NT2/D1 (cell line): ENCODE measurements at regions not wholly inside any gene's neighbourhood (a gene's known extent, or its start where the extent isn't known, plus 50 kb on each side); places are given as distances from the start of the nearest gene placed in this dataset.

Source experiments
- DNase-seq: peaks from one replicate; pipeline ENCODE4 v3.0.0-alpha.2; 2011; ENCODE audit warnings: low read depth, low spot score
- H3K27me3 ChIP-seq: 2 replicates; pipeline ENCODE4 v1.6.0; 2011; ENCODE audit warnings: mild to moderate bottlenecking; ENCODE audit not compliant: insufficient read length, insufficient read depth
- H3K36me3 ChIP-seq: 2 replicates; pipeline ENCODE4 v1.6.1; 2011; ENCODE audit warnings: mild to moderate bottlenecking, low read length, mixed read lengths; ENCODE audit not compliant: insufficient read depth, insufficient read length
- H3K4me1 ChIP-seq: 2 replicates; pipeline ENCODE4 v1.5.1; 2011; ENCODE audit not compliant: insufficient read depth, insufficient read length
- H3K4me3 ChIP-seq: 2 replicates; pipeline ENCODE4 v1.5.1; 2011; ENCODE audit warnings: low read depth; ENCODE audit not compliant: insufficient read length
- H3K9ac ChIP-seq: 2 replicates; pipeline ENCODE4 v1.6.0; 2011; ENCODE audit warnings: low read depth; ENCODE audit not compliant: insufficient read length
- H3K9me3 ChIP-seq: 2 replicates; pipeline ENCODE4 v1.5.1; 2011; ENCODE audit warnings: mild to moderate bottlenecking, low read length; ENCODE audit not compliant: insufficient read depth
- SUZ12 ChIP-seq: IDR thresholded peaks from 2 replicates; pipeline ENCODE4 v1.6.1; 2011; ENCODE audit not compliant: insufficient read length, insufficient read depth; ENCODE audit errors: extremely low read depth
- YY1 ChIP-seq: IDR thresholded peaks from 2 replicates; pipeline ENCODE4 v1.6.1; 2011; ENCODE audit not compliant: insufficient read length, insufficient read depth
- ZNF274 ChIP-seq: IDR thresholded peaks from 2 replicates; pipeline ENCODE4 v1.6.1; 2011; ENCODE audit warnings: mild to moderate bottlenecking, low read depth, low read length

DNA sequence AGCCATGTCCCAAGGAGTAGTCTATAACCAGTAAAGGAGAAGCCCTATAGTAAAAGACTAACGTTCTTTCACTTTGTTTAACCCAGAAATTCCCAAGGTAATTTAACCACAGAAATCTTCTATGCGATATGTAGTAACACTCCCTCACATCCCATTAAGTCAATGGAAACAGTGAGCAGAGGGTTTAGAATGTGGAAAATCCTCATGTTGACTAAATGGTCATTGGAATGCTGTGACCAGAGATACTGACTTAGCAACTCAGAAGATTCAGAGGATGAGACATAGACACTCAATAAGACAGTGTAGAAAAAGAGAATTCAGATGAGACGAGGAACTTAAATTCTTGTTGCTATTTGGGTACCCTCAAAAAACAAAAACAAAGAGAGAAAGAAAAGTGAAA is 562.2 kb upstream of the NOX3 start:
- no peak for DNase-seq
- H3K4me1 ChIP-seq, result no peaks in the 10 kb centered on the region
- H3K27me3 ChIP-seq, result no peaks in the 10 kb centered on the region
- H3K36me3 ChIP-seq, result no peaks in the 10 kb centered on the region
- H3K4me3 ChIP-seq, result no peak overlapping the region
- TF ChIP-seq SUZ12 (no peak), YY1 (no peak), ZNF274 (no peak)
- H3K9me3 ChIP-seq, result no peaks in the 10 kb centered on the region
- H3K9ac ChIP-seq, result no peak overlapping the region

DNA sequence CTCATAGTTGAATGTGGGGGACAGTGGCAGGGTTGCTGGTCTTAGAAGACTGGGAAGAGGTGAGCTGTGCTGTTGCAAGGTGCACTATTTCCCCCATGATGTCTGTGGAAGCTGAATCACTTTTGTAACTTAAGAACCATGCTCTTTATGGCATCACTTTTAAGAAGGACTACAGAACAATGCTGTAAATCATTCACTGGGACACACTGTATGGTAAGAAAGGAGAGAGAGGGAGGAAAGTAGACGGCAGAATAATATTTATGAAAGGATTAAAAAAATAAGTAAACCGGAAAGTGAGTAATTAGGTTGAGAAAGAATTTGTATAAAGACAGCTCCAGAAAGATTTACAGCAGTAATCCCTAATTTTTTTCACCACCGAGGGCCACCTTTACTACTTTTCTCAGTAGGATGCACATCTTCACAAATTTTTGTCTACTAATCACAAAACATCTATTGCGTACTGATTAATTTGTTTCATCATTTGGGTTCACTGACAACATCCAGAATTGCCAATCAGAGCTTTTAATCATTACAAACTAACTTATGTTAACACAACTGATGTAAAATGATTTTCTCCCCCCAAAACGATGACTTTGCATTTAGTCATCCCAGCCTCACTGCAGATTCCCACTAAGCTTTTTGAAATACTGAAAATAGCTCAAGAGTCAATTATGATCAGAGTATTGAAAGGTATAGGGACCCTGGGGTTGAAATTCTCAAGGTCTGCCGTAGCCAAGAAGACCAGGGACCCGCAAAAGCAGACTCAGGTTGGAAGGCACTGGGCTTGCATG is 560.7 kb upstream of the NOX3 start:
- no peak for DNase-seq
- Histone ChIP-seq H3K36me3 (no peaks in the 10 kb centered on the region), H3K4me1 (no peaks in the 10 kb centered on the region), H3K9me3 (no peaks in the 10 kb centered on the region), H3K27me3 (no peaks in the 10 kb centered on the region), H3K4me3 (no peak overlapping the region), H3K9ac (no peak overlapping the region)
- no peak for TF ChIP-seq ZNF274
- no peak for TF ChIP-seq YY1
- no peak for TF ChIP-seq SUZ12

DNA sequence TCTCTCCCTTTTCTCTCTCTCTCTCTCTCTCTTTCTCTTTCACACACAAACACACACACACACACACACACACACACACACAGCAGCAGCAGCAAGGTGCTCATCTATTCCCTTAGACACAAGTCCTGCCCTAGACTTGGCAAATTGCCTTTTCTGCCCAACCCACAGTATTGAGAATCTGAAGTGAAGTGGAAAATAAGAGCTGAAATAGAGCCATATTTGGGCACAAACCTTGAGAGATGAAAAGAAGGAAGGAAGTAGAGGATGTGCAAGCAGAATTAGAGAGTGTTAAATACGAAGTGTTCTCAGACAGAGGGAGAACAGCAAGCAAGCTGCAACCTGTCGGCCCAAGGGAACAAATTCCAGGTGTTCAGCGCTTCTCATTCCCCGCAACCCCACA is 557.5 kb upstream of the NOX3 start:
- H3K4me1 ChIP-seq, result no peaks in the 10 kb centered on the region
- no peak overlapping the region for H3K4me3 ChIP-seq
- H3K36me3 ChIP-seq, result no peaks in the 10 kb centered on the region
- TF ChIP-seq ZNF274, result no peak
- no peak for TF ChIP-seq YY1
- no peak overlapping the region for H3K9ac ChIP-seq
- no peak for DNase-seq
- H3K27me3 ChIP-seq, result no peaks in the 10 kb centered on the region
- no peaks in the 10 kb centered on the region for H3K9me3 ChIP-seq

DNA sequence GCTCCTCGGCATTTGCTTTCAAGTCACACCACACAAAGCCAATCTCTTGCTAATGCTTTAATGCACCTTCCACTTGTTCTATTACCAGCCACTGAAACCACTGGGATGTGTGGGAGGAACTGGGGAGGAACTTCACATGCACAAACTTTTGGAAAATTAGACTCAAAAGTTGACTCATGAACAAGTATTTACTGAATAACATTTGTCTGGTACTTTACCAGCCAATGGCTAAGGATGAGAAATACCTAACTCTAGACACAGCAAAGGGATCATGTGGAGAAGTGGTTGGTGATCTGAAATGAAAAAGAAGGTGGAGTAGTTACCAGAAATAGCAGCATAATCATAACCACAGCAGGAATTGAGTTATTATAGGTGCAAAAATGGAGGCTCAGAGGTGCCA is 554.0 kb upstream of the NOX3 start:
- Histone ChIP-seq H3K9ac (no peak overlapping the region), H3K4me1 (no peaks in the 10 kb centered on the region), H3K9me3 (no peaks in the 10 kb centered on the region), H3K36me3 (no peaks in the 10 kb centered on the region), H3K27me3 (no peaks in the 10 kb centered on the region), H3K4me3 (no peak overlapping the region)
- no peak for DNase-seq
- TF ChIP-seq ZNF274, result no peak
- TF ChIP-seq YY1, result no peak
- TF ChIP-seq SUZ12, result no peak

DNA sequence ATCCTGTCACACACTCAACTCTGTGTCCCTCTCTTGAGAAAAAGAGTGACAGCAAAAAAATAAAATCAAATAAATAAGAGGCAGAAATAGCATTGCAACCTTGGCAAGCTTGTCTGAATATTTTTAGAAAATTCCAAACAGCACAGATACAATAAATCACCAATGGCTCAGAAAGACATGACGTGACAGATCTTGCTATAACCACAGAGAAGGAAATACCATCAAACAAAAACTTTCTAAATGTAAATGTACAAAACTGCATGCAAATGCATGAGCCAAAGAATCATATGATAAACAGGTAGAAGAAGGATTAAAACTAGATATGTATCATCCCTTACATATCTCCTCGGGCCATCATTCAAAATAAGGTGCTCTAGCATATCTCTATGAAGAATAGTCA is 549.2 kb upstream of the NOX3 start:
- Histone ChIP-seq H3K27me3 (no peaks in the 10 kb centered on the region), H3K36me3 (no peaks in the 10 kb centered on the region), H3K4me3 (no peak overlapping the region), H3K9me3 (no peaks in the 10 kb centered on the region), H3K9ac (no peak overlapping the region), H3K4me1 (no peaks in the 10 kb centered on the region)
- TF ChIP-seq YY1, result no peak
- no peak for TF ChIP-seq SUZ12
- no peak for TF ChIP-seq ZNF274
- no peak for DNase-seq

DNA sequence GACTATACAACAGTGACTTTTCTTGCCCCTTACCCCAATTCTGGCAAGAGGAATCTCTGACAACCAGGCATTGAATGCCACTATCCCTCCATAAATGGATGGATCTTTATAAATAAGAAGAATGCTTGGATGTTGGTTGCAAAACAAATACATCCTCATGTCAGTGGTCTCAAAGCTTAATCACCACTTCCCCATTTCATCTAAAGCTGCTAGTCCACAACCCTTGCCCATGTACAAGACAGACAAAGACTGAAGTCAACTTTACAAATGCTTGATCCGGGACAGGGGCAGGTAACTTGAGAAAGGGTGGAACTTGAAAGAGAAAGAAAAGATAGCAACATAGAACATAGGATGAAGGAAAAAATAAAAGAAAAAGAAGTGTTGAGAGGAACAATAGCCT is 540.5 kb upstream of the NOX3 start:
- H3K36me3 ChIP-seq, result no peaks in the 10 kb centered on the region
- H3K27me3 ChIP-seq, result no peaks in the 10 kb centered on the region
- no peak overlapping the region for H3K4me3 ChIP-seq
- H3K4me1 ChIP-seq, result no peaks in the 10 kb centered on the region
- no peak for TF ChIP-seq ZNF274
- TF ChIP-seq YY1, result no peak
- TF ChIP-seq SUZ12, result no peak
- H3K9ac ChIP-seq, result no peak overlapping the region
- DNase-seq, result no peak
- H3K9me3 ChIP-seq, result no peaks in the 10 kb centered on the region

DNA sequence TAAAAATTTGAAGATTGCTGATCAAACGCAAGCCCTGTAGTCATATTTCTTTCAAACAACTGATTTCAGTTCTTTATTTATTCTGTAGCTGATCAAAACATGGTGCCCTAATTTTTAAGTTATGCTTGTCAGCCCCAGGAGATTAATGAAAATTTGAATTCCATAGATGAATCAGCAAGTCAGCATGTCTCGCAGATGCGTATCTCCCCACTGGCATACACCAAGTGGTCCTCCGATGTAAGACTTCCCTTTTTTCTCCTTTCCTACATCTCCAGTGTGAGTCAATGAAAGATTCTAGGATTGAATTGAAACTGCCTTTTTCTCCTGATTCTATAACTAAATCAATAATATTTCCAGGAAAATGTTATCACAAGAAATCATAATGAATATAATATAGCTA is 539.6 kb upstream of the NOX3 start:
- H3K4me1 ChIP-seq, result no peaks in the 10 kb centered on the region
- no peaks in the 10 kb centered on the region for H3K36me3 ChIP-seq
- H3K27me3 ChIP-seq, result no peaks in the 10 kb centered on the region
- no peaks in the 10 kb centered on the region for H3K9me3 ChIP-seq
- no peak overlapping the region for H3K9ac ChIP-seq
- TF ChIP-seq ZNF274 (no peak), YY1 (no peak), SUZ12 (no peak)
- no peak for DNase-seq
- no peak overlapping the region for H3K4me3 ChIP-seq
